Body of pancreas (tissue), 4 donors: ENCODE measurements at regions not wholly inside any gene's neighbourhood (a gene's known extent, or its start where the extent isn't known, plus 50 kb on each side); places are given as distances from the start of the nearest gene placed in this dataset.

Source experiments
- ATAC-seq: fragments of 150-250 bp; one replicate; pipeline ENCODE4 v1.9.1; 2016
- DNase-seq, 4 donors: peaks; one replicate each; pipeline ENCODE4 v3.0.0-alpha.2; 2019
- H3K27ac ChIP-seq, 4 donors: fragments of 200-600 bp; sonication (generic); 1 replicate in 3 of 4; 2 replicates in 1 of 4; pipeline versions ENCODE4 v1.5.1 to v1.6.1; 2016 to 2019; ENCODE audit warnings: mild to moderate bottlenecking in 1 of 4, mixed read lengths in 1 of 4, moderate library complexity in 1 of 4
- H3K27me3 ChIP-seq, 2 donors: fragments of 200-600 bp; sonication (generic); one replicate each; pipeline ENCODE4 v1.6.0; 2016; ENCODE audit warnings: mild to moderate bottlenecking in 1 of 2
- H3K36me3 ChIP-seq, 2 donors: fragments of 200-600 bp; sonication (generic); replicated peaks in 1 of 2; 2 replicates each; pipeline ENCODE4 v1.5.1; 2016; ENCODE audit warnings: low read depth in 2 of 2; ENCODE audit not compliant: insufficient read depth in 1 of 2
- H3K4me1 ChIP-seq: fragments of 200-600 bp; sonication (generic); one replicate; pipeline ENCODE4 v1.6.0; 2016
- H3K4me3 ChIP-seq, 2 donors: fragments of 200-600 bp; sonication (generic); 1 replicate in 1 of 2; 2 replicates in 1 of 2; pipeline ENCODE4 v1.5.1; 2016 to 2019
- H3K9me3 ChIP-seq, 3 donors: fragments of 200-600 bp; sonication (generic); 1 replicate in 2 of 3; 2 replicates in 1 of 3; pipeline ENCODE4 v1.5.1; 2016
- CTCF ChIP-seq, 7 experiments: fragments of 450-650 bp in 4 of 7; fragments of 200-600 bp in 3 of 7; sonication (generic) in 3 of 7; IDR thresholded peaks; one replicate each; pipeline ENCODE4 v1.5.1; 2016 to 2019; ENCODE audit warnings: antibody characterized with exemption in 7 of 7
- POLR2A ChIP-seq, 3 donors: fragments of 450-650 bp; IDR thresholded peaks; one replicate each; pipeline ENCODE4 v1.6.1; 2016; ENCODE audit warnings: antibody characterized with exemption in 3 of 3, mild to moderate bottlenecking in 2 of 3
- WGBS, 2 donors: methylation state at CpG; one replicate each; pipeline ENCODE4 v1.1.5; 2017; 5-methylcytosine and 5-hydroxymethylcytosine counted together
- intact Hi-C: fragments of 100-400 bp; cut with DNase I; formaldehyde crosslinking; loops from one replicate; pipeline ENCODE4 v1.15.1; 2023

- 83 to 90% methylated on average over 2 of the region's 2 CpGs for WGBS, 2 donors
- DNase-seq (no peak), ATAC-seq (no peak)
- no peaks in the 10 kb centered on the region for H3K36me3 ChIP-seq
- intact Hi-C loops: no loop called here
- no peak overlapping the region for H3K27ac ChIP-seq
- TF ChIP-seq CTCF (IDR thresholded peaks at IDR 0.05) (no peak), POLR2A (IDR thresholded peaks at IDR 0.05) (no peak)
- no peaks in the 10 kb centered on the region for H3K27me3 ChIP-seq
- H3K9me3 ChIP-seq: no peaks in the 10 kb centered on the region
- no peak overlapping the region for H3K4me3 ChIP-seq
- H3K4me1 ChIP-seq: peaks cover 42% of the 10 kb centered on the region
Measured at GRCh38 chr13:40446365-40446764, 220.1 kb downstream of the FOXO1 start.

GRCh38 chr13:40447857-40448256 is 218.6 kb downstream of the FOXO1 start:
- ATAC-seq (no peak), DNase-seq (no peak)
- no peak overlapping the region for H3K27ac ChIP-seq
- no peaks in the 10 kb centered on the region for H3K9me3 ChIP-seq
- intact Hi-C loops: no loop called here
- H3K4me3 ChIP-seq: no peak overlapping the region
- H3K36me3 ChIP-seq: no peaks in the 10 kb centered on the region
- 78% methylated on average over 3 of the region's 3 CpGs for WGBS, 2 donors
- TF ChIP-seq CTCF (IDR thresholded peaks at IDR 0.05): no peak
- TF ChIP-seq POLR2A (IDR thresholded peaks at IDR 0.05): no peak
- H3K27me3 ChIP-seq: no peaks in the 10 kb centered on the region
- H3K4me1 ChIP-seq: peaks cover 36% of the 10 kb centered on the region

GRCh38 chr13:40452038-40452666 is 214.3 kb downstream of the FOXO1 start:
- no peak for ATAC-seq
- intact Hi-C loops: no loop called here
- 84 to 94% methylated on average over 5 of the region's 5 CpGs for WGBS, 2 donors

GRCh38 chr13:40452741-40453334 is 213.6 kb downstream of the FOXO1 start:
- DNase-seq (peak in 3 of 4 donors; percentile 22 to 36 (median 24)), ATAC-seq (peak; percentile 62)
- TF ChIP-seq POLR2A (IDR thresholded peaks at IDR 0.05): no peak
- no peak for TF ChIP-seq CTCF (IDR thresholded peaks at IDR 0.05)
- Histone ChIP-seq H3K27ac (peak overlapping the region; percentile 22 to 60 (median 50)), H3K36me3 (no peaks in the 10 kb centered on the region), H3K4me1 (peaks cover 19% of the 10 kb centered on the region), H3K9me3 (no peaks in the 10 kb centered on the region), H3K27me3 (no peaks in the 10 kb centered on the region), H3K4me3 (no peak overlapping the region)
- intact Hi-C loops: no loop called here
- 66 to 71% methylated on average over 3 of the region's 3 CpGs for WGBS, 2 donors

More at GRCh38 chr13:40452038-40452666, 214.3 kb downstream of the FOXO1 start:
- Histone ChIP-seq H3K4me1 (peaks cover 19% of the 10 kb centered on the region), H3K27me3 (no peaks in the 10 kb centered on the region), H3K36me3 (no peaks in the 10 kb centered on the region), H3K9me3 (no peaks in the 10 kb centered on the region), H3K27ac (peak overlapping the region in 3 of 4 donors; percentile 43 to 60 (median 57)), H3K4me3 (no peak overlapping the region)
- no peak for DNase-seq
- TF ChIP-seq CTCF (IDR thresholded peaks at IDR 0.05) (no peak), POLR2A (IDR thresholded peaks at IDR 0.05) (no peak)
